ENCODE measurements at regions not wholly inside any gene's neighbourhood (a gene's known extent, or its start where the extent isn't known, plus 50 kb on each side); places are given as distances from the start of the nearest gene placed in this dataset.
A peak's percentile ranks its signal among the peaks of the same experiment; 100 is the strongest.

GRCh38 chr6:103344554-103345163, 1515.1 kb downstream of the HACE1 start (continued):
- TF ChIP-seq AGO2 (optimal IDR thresholded peaks at IDR 0.05; ENCODE audit: low read depth, low read length), result no peak
- no peak for TF ChIP-seq ATF4 (CRISPR knock-in tag; IDR thresholded peaks at IDR 0.05)
- peak in 1 of 2 experiments; percentile 54; a peak in 1 of 4 replicates for TF ChIP-seq EP300 (IDR thresholded peaks at IDR 0.05; ENCODE audit: low read depth in 2 of 2, low read length in 2 of 2)
- no peak for TF ChIP-seq EP300 (CRISPR knock-in tag; IDR thresholded peaks at IDR 0.05; ENCODE audit: borderline replicate concordance)
- peak; percentile 60; the same call in 1 of the 2 replicates for TF ChIP-seq ARID5B (CRISPR knock-in tag; IDR thresholded peaks at IDR 0.05)
- TF ChIP-seq SIX4 (CRISPR knock-in tag; IDR thresholded peaks at IDR 0.05), result no peak
- peak; percentile 82 for TF ChIP-seq ASH2L (IDR thresholded peaks at IDR 0.05; ENCODE audit: insufficient read length, low read depth, low read length)
- no peak for TF ChIP-seq KAT7 (CRISPR knock-in tag; IDR thresholded peaks at IDR 0.05; ENCODE audit: borderline replicate concordance)
- TF ChIP-seq ZGPAT (CRISPR knock-in tag; IDR thresholded peaks at IDR 0.05), result peak; percentile 45; the same call in 1 of the 2 replicates
- TF ChIP-seq HOMEZ (CRISPR knock-in tag; IDR thresholded peaks at IDR 0.05; ENCODE audit: low read depth), result peak; percentile 76; the same call in 1 of the 2 replicates
- TF ChIP-seq NCOR1 (IDR thresholded peaks at IDR 0.05; ENCODE audit: borderline replicate concordance, low read length), result peak; percentile 67; the same call in 1 of the 2 replicates
- peak; percentile 82; the same call in 1 of the 2 replicates for TF ChIP-seq AHDC1 (CRISPR knock-in tag; IDR thresholded peaks at IDR 0.05; ENCODE audit: borderline replicate concordance)
- TF ChIP-seq HNF4G (IDR thresholded peaks at IDR 0.05; ENCODE audit: borderline replicate concordance, low read depth, low read length), result peak; percentile 43; the same call in 1 of the 2 replicates
- no peak for TF ChIP-seq HNF4G (CRISPR knock-in tag; IDR thresholded peaks at IDR 0.05; ENCODE audit: borderline replicate concordance, low read depth)
- TF ChIP-seq ZNF644 (CRISPR knock-in tag; IDR thresholded peaks at IDR 0.05; ENCODE audit: low read depth), result no peak

All from HepG2 (cell line).